OCI-LY3 (cell line): ENCODE measurements at regions not wholly inside any gene's neighbourhood (a gene's known extent, or its start where the extent isn't known, plus 50 kb on each side); places are given as distances from the start of the nearest gene placed in this dataset.
"Not testable (repeated sequence)": the region's sequence is repeated elsewhere in the genome, so short reads cannot be mapped to it uniquely, and the experiment has no call there.

Experiments used
- H2AFZ ChIP-seq: fragments of 200-600, 300-600 bp; shearing (Covaris generic); 2 replicates; pipeline ENCODE4 v1.6.0; 2014; ENCODE audit warnings: antibody characterized with exemption, low read depth, low read length
- H3K27ac ChIP-seq: fragments of 200-600, 300-600 bp; sonication (generic); 2 replicates; pipeline ENCODE4 v1.5.1; 2014; ENCODE audit warnings: mild to moderate bottlenecking, low read length, moderate library complexity, mixed read lengths
- H3K27me3 ChIP-seq: fragments of 200-600, 300-600 bp; sonication (generic); 2 replicates; pipeline ENCODE4 v1.6.1; 2014; ENCODE audit warnings: low read depth, low read length, mixed read lengths
- H3K36me3 ChIP-seq: fragments of 200-600, 300-600 bp; sonication (generic); replicated peaks from 2 replicates; pipeline ENCODE3; 2014; ENCODE audit warnings: low read depth, low read length, mixed read lengths
- H3K4me1 ChIP-seq: fragments of 300-600, 200-600 bp; sonication (generic); 2 replicates; pipeline ENCODE4 v1.6.1; 2014; ENCODE audit warnings: low read length, mixed read lengths
- H3K4me2 ChIP-seq: fragments of 200-600, 300-600 bp; sonication (generic); 2 replicates; pipeline ENCODE4 v1.6.1; 2014; ENCODE audit warnings: low read length, mixed read lengths
- H3K4me3 ChIP-seq: fragments of 300-600, 200-600 bp; sonication (generic); 2 replicates; pipeline ENCODE4 v1.5.1; 2014; ENCODE audit warnings: antibody characterized with exemption, mild to moderate bottlenecking, low read length, moderate library complexity
- H3K79me2 ChIP-seq: fragments of 300-600, 200-600 bp; shearing (Covaris generic); 2 replicates; pipeline ENCODE4 v1.6.1; 2014; ENCODE audit warnings: mild to moderate bottlenecking, low read length, mixed read lengths
- H3K9ac ChIP-seq: fragments of 300-600, 200-600 bp; shearing (Covaris generic); 2 replicates; pipeline ENCODE4 v1.6.0; 2014; ENCODE audit warnings: mild to moderate bottlenecking, low read length, moderate library complexity
- H3K9me3 ChIP-seq: fragments of 200-600, 300-600 bp; shearing (Covaris generic); 2 replicates; pipeline ENCODE4 v1.6.1; 2014; ENCODE audit warnings: low read length, mixed read lengths; ENCODE audit not compliant: insufficient read depth
- H4K20me1 ChIP-seq: fragments of 200-600, 300-600 bp; sonication (generic); 2 replicates; pipeline ENCODE4 v1.6.1; 2016; ENCODE audit warnings: low read length, mixed read lengths; ENCODE audit not compliant: insufficient read depth
- CTCF ChIP-seq: fragments of 200-600, 300-600 bp; sonication (generic); IDR thresholded peaks from 2 replicates; pipeline ENCODE4 v1.5.1; 2014; ENCODE audit warnings: antibody characterized with exemption, low read length, low read depth
- EZH2phosphoT487 ChIP-seq: fragments of 200-600 bp; shearing (Covaris generic); IDR thresholded peaks from 2 replicates; pipeline ENCODE4 v1.6.1; 2018; ENCODE audit warnings: antibody characterized with exemption, mixed run types, low read depth

GRCh38 chr6:144922120-144922722, 637.1 kb downstream of the UTRN start:
- H3K4me2 ChIP-seq: no peak overlapping the region
- H3K27ac ChIP-seq: no peak overlapping the region

GRCh38 chr6:144922771-144923490, 637.8 kb downstream of the UTRN start:
- H3K9me3 ChIP-seq, H3K27ac ChIP-seq, H2AFZ ChIP-seq, H3K36me3 ChIP-seq, H3K4me2 ChIP-seq, H3K79me2 ChIP-seq, H3K9ac ChIP-seq, H4K20me1 ChIP-seq, H3K4me1 ChIP-seq, H3K4me3 ChIP-seq, H3K27me3 ChIP-seq: not testable (repeated sequence)

More at GRCh38 chr6:144922120-144922722, 637.1 kb downstream of the UTRN start:
- no peak overlapping the region for H3K9ac ChIP-seq
- no peaks in the 10 kb centered on the region for H3K4me1 ChIP-seq
- no peaks in the 10 kb centered on the region for H3K36me3 ChIP-seq
- TF ChIP-seq EZH2phosphoT487: no peak
- no peak for TF ChIP-seq CTCF
- no peaks in the 10 kb centered on the region for H3K79me2 ChIP-seq
- no peaks in the 10 kb centered on the region for H3K27me3 ChIP-seq
- H3K9me3 ChIP-seq: no peaks in the 10 kb centered on the region
- H4K20me1 ChIP-seq: no peaks in the 10 kb centered on the region
- H3K4me3 ChIP-seq: no peak overlapping the region
- no peak overlapping the region for H2AFZ ChIP-seq

- H3K4me3 ChIP-seq, H3K27ac ChIP-seq, H3K4me2 ChIP-seq, H4K20me1 ChIP-seq, H3K36me3 ChIP-seq, H3K9ac ChIP-seq, H3K9me3 ChIP-seq, H3K27me3 ChIP-seq, H2AFZ ChIP-seq, H3K4me1 ChIP-seq, H3K79me2 ChIP-seq: not testable (repeated sequence)
Measured at GRCh38 chr6:144923491-144923787, 638.3 kb downstream of the UTRN start.

- H3K4me3 ChIP-seq: no peak overlapping the region
- no peaks in the 10 kb centered on the region for H4K20me1 ChIP-seq
- H3K4me2 ChIP-seq: no peak overlapping the region
- TF ChIP-seq EZH2phosphoT487: no peak
- no peak for TF ChIP-seq CTCF
- no peak overlapping the region for H3K27ac ChIP-seq
- no peaks in the 10 kb centered on the region for H3K79me2 ChIP-seq
- no peaks in the 10 kb centered on the region for H3K9me3 ChIP-seq
- H3K4me1 ChIP-seq: no peaks in the 10 kb centered on the region
- no peak overlapping the region for H2AFZ ChIP-seq
- no peaks in the 10 kb centered on the region for H3K27me3 ChIP-seq
- H3K36me3 ChIP-seq: no peaks in the 10 kb centered on the region
- no peak overlapping the region for H3K9ac ChIP-seq
Measured at GRCh38 chr6:144928847-144929246, 643.7 kb downstream of the UTRN start.

GRCh38 chr6:144929262-144929661, 644.1 kb downstream of the UTRN start:
- H2AFZ ChIP-seq: no peak overlapping the region
- no peaks in the 10 kb centered on the region for H3K36me3 ChIP-seq
- no peak overlapping the region for H3K27ac ChIP-seq
- H3K27me3 ChIP-seq: no peaks in the 10 kb centered on the region
- H3K79me2 ChIP-seq: no peaks in the 10 kb centered on the region
- H3K4me1 ChIP-seq: no peaks in the 10 kb centered on the region
- H3K4me2 ChIP-seq: no peak overlapping the region
- no peaks in the 10 kb centered on the region for H3K9me3 ChIP-seq
- H3K4me3 ChIP-seq: no peak overlapping the region
- no peaks in the 10 kb centered on the region for H4K20me1 ChIP-seq
- no peak overlapping the region for H3K9ac ChIP-seq
- TF ChIP-seq EZH2phosphoT487 (no peak), CTCF (no peak)
